HL-60 (cell line): ENCODE measurements at regions not wholly inside any gene's neighbourhood (a gene's known extent, or its start where the extent isn't known, plus 50 kb on each side); places are given as distances from the start of the nearest gene placed in this dataset.

Experiments
- DNase-seq, 2 experiments: peaks; one replicate each; pipeline ENCODE4 v3.0.0-alpha.2; 2010 to 2020; ENCODE audit warnings: low read depth in 1 of 2, low spot score in 1 of 2
- H3K27ac ChIP-seq: fragments of 250-450 bp; sonication (Bioruptor Pico); replicated peaks from 2 replicates; pipeline ENCODE4 v1.5.1; 2020; ENCODE audit warnings: mild to moderate bottlenecking, moderate library complexity
- H3K27me3 ChIP-seq: fragments of 250-450 bp; sonication (Bioruptor Pico); 2 replicates; pipeline ENCODE4 v1.5.1; 2021; ENCODE audit warnings: mild to moderate bottlenecking, moderate library complexity; ENCODE audit not compliant: insufficient read depth, poor library complexity, severe bottlenecking
- H3K4me3 ChIP-seq: replicated peaks from 2 replicates; pipeline ENCODE4 v1.5.1; 2011; ENCODE audit warnings: mild to moderate bottlenecking, control low read depth, low read length; ENCODE audit not compliant: insufficient read depth
- CTCF ChIP-seq: IDR thresholded peaks from one replicate; pipeline ENCODE4 v1.5.1; 2011; ENCODE audit warnings: low read length, control low read depth, inconsistent platforms; ENCODE audit not compliant: insufficient read depth
- GABPA ChIP-seq: IDR thresholded peaks from 2 replicates; pipeline ENCODE4 v1.6.1; 2012; ENCODE audit warnings: low read depth
- POLR2AphosphoS5 ChIP-seq: IDR thresholded peaks from 2 replicates; pipeline ENCODE4 v1.6.1; 2012; ENCODE audit warnings: low read depth
- SPI1 ChIP-seq: IDR thresholded peaks from 2 replicates; pipeline ENCODE4 v1.6.1; 2012; ENCODE audit warnings: low read depth, mild to moderate bottlenecking, borderline replicate concordance
- TF ChIP-seq, protein P1 (sequence below): IDR thresholded peaks from 2 replicates; pipeline ENCODE4 v1.6.1; 2012; ENCODE audit warnings: low read depth; ENCODE audit not compliant: insufficient replicate concordance

GRCh38 chr2:236909193-236909504, 176.5 kb upstream of the COPS8 start:
- no peak overlapping the region for H3K27ac ChIP-seq

DNA sequence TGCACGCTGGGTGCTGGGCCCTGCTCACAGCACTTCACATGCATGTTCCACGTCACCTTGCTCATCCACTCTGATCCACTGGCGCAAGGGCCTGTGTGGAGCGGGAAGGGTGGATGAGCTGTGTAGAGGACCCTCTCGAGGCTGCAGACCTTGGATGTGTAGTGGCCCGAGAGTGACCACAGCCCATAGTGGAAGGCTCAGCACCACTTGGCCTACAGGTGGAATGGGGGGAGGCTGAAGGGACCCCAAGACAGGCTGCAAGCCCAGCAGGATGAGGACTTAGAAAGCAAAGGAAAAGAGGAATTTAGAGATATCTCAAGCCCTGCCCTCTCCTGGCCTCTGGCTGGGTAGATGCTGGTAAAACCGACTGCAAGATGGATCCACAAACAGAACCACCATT, 175.9 kb upstream of the COPS8 start:
- no peak overlapping the region for H3K27ac ChIP-seq
- no peaks in the 10 kb centered on the region for H3K27me3 ChIP-seq

More at GRCh38 chr2:236909193-236909504, 176.5 kb upstream of the COPS8 start:
- no peak for DNase-seq
- no peaks in the 10 kb centered on the region for H3K27me3 ChIP-seq
- TF ChIP-seq GABPA (no peak), SPI1 (no peak), POLR2AphosphoS5 (no peak), CTCF (no peak)
- TF ChIP-seq, protein P1, sequence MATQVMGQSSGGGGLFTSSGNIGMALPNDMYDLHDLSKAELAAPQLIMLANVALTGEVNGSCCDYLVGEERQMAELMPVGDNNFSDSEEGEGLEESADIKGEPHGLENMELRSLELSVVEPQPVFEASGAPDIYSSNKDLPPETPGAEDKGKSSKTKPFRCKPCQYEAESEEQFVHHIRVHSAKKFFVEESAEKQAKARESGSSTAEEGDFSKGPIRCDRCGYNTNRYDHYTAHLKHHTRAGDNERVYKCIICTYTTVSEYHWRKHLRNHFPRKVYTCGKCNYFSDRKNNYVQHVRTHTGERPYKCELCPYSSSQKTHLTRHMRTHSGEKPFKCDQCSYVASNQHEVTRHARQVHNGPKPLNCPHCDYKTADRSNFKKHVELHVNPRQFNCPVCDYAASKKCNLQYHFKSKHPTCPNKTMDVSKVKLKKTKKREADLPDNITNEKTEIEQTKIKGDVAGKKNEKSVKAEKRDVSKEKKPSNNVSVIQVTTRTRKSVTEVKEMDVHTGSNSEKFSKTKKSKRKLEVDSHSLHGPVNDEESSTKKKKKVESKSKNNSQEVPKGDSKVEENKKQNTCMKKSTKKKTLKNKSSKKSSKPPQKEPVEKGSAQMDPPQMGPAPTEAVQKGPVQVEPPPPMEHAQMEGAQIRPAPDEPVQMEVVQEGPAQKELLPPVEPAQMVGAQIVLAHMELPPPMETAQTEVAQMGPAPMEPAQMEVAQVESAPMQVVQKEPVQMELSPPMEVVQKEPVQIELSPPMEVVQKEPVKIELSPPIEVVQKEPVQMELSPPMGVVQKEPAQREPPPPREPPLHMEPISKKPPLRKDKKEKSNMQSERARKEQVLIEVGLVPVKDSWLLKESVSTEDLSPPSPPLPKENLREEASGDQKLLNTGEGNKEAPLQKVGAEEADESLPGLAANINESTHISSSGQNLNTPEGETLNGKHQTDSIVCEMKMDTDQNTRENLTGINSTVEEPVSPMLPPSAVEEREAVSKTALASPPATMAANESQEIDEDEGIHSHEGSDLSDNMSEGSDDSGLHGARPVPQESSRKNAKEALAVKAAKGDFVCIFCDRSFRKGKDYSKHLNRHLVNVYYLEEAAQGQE = no peak
- no peak overlapping the region for H3K4me3 ChIP-seq

DNA sequence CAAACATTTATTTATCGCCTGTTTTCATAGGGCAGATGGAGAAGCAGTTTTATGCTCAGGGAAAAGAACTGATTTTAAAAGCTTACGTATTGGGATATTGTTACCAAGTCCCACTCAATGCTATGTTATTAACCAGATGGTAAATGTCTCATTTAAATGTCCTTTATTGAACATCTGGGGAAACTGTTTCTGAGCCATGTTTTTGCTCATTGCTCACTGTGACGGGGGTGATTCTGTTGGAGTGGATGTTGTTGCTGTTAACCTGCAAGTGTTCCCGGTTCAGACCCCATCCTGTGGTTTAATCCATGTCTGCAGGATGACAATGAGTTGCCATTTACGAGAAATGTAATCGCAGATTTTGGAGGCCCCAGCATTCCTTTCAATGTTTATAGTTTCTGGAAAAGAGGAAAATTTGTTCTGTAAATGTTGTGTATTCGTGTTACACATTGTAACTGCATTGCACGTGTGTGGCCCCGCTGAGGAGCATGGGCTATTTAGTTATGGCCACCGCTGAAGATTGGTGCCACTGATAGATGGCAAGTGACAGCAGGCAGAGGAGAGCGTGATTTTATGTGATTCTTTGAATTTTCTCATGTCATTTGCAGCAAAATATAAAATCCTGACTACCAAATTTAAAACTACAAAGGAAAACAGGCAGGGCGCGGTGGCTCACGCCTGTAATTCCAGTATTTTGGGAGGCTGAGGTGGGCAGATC, 174.8 kb upstream of the COPS8 start:
- H3K27me3 ChIP-seq = no peaks in the 10 kb centered on the region
- TF ChIP-seq, protein P1 = no peak
- TF ChIP-seq CTCF (no peak), SPI1 (no peak), POLR2AphosphoS5 (no peak), GABPA (no peak)
- DNase-seq = no peak
- H3K27ac ChIP-seq = no peak overlapping the region
- no peak overlapping the region for H3K4me3 ChIP-seq

More for the DNA sequence above, 175.9 kb upstream of the COPS8 start:
- H3K4me3 ChIP-seq = no peak overlapping the region
- TF ChIP-seq GABPA = no peak
- no peak for TF ChIP-seq SPI1
- no peak for TF ChIP-seq CTCF
- TF ChIP-seq, protein P1 = no peak
- no peak for TF ChIP-seq POLR2AphosphoS5
- no peak for DNase-seq
